H1 (cell line): ENCODE measurements at regions not wholly inside any gene's neighbourhood (a gene's known extent, or its start where the extent isn't known, plus 50 kb on each side); places are given as distances from the start of the nearest gene placed in this dataset.

Source experiments
- CTCF ChIA-PET: fragments of 300-600 bp; sonication (Branson Sonifier 250); formaldehyde crosslinking; loops from one replicate; lab custom pipeline; 2021; ENCODE audit not compliant: partially characterized antibody; lab: Charles Lee
- POLR2A ChIA-PET: fragments of 300-600 bp; sonication (Branson Sonifier 250); formaldehyde crosslinking; loops from one replicate; lab custom pipeline; 2021; ENCODE audit warnings: inconsistent platforms; ENCODE audit not compliant: partially characterized antibody; lab: Charles Lee
- DNase-seq, 2 experiments: peaks; one replicate each; pipeline versions ENCODE4 v3.0.0 to v3.0.0-alpha.2; 2010 to 2022; ENCODE audit warnings: low spot score in 2 of 2, low read depth in 1 of 2, mixed read lengths in 1 of 2
- FAIRE-seq: peaks from 2 replicates; lab custom pipeline; 2011; peaks lifted over from hg19 to GRCh38; lab: Jason Lieb, UNC
- H2AFZ ChIP-seq: 2 replicates; pipeline ENCODE4 v1.8.1; 2012; ENCODE audit warnings: low read length, inconsistent platforms
- H2AK5ac ChIP-seq: 2 replicates; pipeline ENCODE4 v1.6.1; 2013; ENCODE audit warnings: low read depth, low read length
- H2BK120ac ChIP-seq: replicated peaks from 2 replicates; pipeline ENCODE3; 2013; ENCODE audit warnings: low read depth, low read length, inconsistent platforms
- H2BK12ac ChIP-seq: 2 replicates; pipeline ENCODE4 v1.6.1; 2013; ENCODE audit warnings: low read depth, low read length
- H2BK15ac ChIP-seq: 2 replicates; pipeline ENCODE4 v1.6.1; 2013; ENCODE audit warnings: low read length
- H2BK20ac ChIP-seq: 2 replicates; pipeline ENCODE4 v1.6.1; 2013; ENCODE audit warnings: low read length
- H2BK5ac ChIP-seq: 2 replicates; pipeline ENCODE4 v1.6.1; 2013; ENCODE audit warnings: low read depth, low read length
- H3K14ac ChIP-seq: 2 replicates; pipeline ENCODE4 v1.6.1; 2013; ENCODE audit warnings: inconsistent platforms; ENCODE audit not compliant: insufficient read length
- H3K18ac ChIP-seq: 2 replicates; pipeline ENCODE4 v1.6.1; 2013; ENCODE audit warnings: low read length; ENCODE audit errors: extremely low read depth
- H3K23ac ChIP-seq: 2 replicates; pipeline ENCODE4 v1.6.1; 2013; ENCODE audit warnings: inconsistent platforms; ENCODE audit not compliant: insufficient read length
- H3K23me2 ChIP-seq: 2 replicates; pipeline ENCODE4 v1.6.1; 2013; ENCODE audit warnings: low read depth, low read length
- H3K27ac ChIP-seq: 2 replicates; pipeline ENCODE4 v1.6.1; 2011; ENCODE audit warnings: low read depth, low read length, inconsistent platforms
- H3K27me3 ChIP-seq, 4 experiments: replicated peaks in 1 of 4; 1 replicate in 1 of 4; 2 replicates in 3 of 4; pipeline versions ENCODE4 v1.6.1 to v1.8.1; 2011 to 2013; ENCODE audit warnings: low read length in 3 of 4, mild to moderate bottlenecking in 3 of 4, inconsistent platforms in 2 of 4, mixed read lengths in 2 of 4, moderate library complexity in 1 of 4; ENCODE audit not compliant: control insufficient read depth in 3 of 4, insufficient read depth in 3 of 4; ENCODE audit errors: extremely low read depth in 1 of 4
- H3K36me3 ChIP-seq, 4 experiments: 2 replicates each; pipeline versions ENCODE4 v1.6.1 to v1.8.1; 2011 to 2013; ENCODE audit warnings: mild to moderate bottlenecking in 4 of 4, low read length in 3 of 4, moderate library complexity in 2 of 4, control low read depth in 1 of 4, inconsistent platforms in 1 of 4; ENCODE audit not compliant: insufficient read depth in 4 of 4, control insufficient read depth in 2 of 4
- H3K4ac ChIP-seq: replicated peaks from 2 replicates; pipeline ENCODE3; 2013; ENCODE audit warnings: low read length, low read depth, mixed read lengths, inconsistent platforms; ENCODE audit not compliant: insufficient read length
- H3K4me1 ChIP-seq, 4 experiments: replicated peaks in 1 of 4; 1 replicate in 1 of 4; 2 replicates in 3 of 4; pipeline versions ENCODE4 v1.6.1 to v1.8.1; 2011 to 2013; ENCODE audit warnings: low read length in 3 of 4, inconsistent platforms in 2 of 4, mixed read lengths in 1 of 4; ENCODE audit not compliant: insufficient read depth in 4 of 4, control insufficient read depth in 3 of 4
- H3K4me2 ChIP-seq, 2 experiments: 2 replicates each; pipeline versions ENCODE4 v1.6.1 to v1.8.1; 2011 to 2013; ENCODE audit warnings: low read depth in 2 of 2, low read length in 2 of 2, control low read depth in 1 of 2, inconsistent platforms in 1 of 2, mild to moderate bottlenecking in 1 of 2; ENCODE audit not compliant: insufficient read depth in 1 of 2
- H3K4me3 ChIP-seq, 4 experiments: fragments of 200-600, 300-600 bp in 1 of 4; sonication (generic), shearing (Covaris generic), sonication (Bioruptor Twin) in 1 of 4; 2 replicates each; pipeline versions ENCODE4 v1.5.1 to v1.8.1; 2011 to 2016; ENCODE audit warnings: low read length in 4 of 4, low read depth in 3 of 4, control low read depth in 2 of 4, inconsistent platforms in 2 of 4, mild to moderate bottlenecking in 2 of 4, mixed read lengths in 1 of 4, moderate library complexity in 1 of 4; ENCODE audit not compliant: insufficient read depth in 2 of 4; ENCODE audit errors: extremely low read depth in 1 of 4
- H3K56ac ChIP-seq: replicated peaks from 2 replicates; pipeline ENCODE3; 2013; ENCODE audit warnings: low read depth, mild to moderate bottlenecking, mixed read lengths, low read length, inconsistent platforms; ENCODE audit not compliant: insufficient read length
- H3K79me1 ChIP-seq: 2 replicates; pipeline ENCODE4 v1.6.1; 2013; ENCODE audit warnings: low read depth, low read length, control low read depth
- H3K79me2 ChIP-seq, 2 experiments: 2 replicates each; pipeline versions ENCODE4 v1.6.1 to v1.8.1; 2012 to 2013; ENCODE audit warnings: low read length in 2 of 2, mild to moderate bottlenecking in 2 of 2, inconsistent platforms in 1 of 2; ENCODE audit not compliant: insufficient read depth in 2 of 2, control insufficient read depth in 1 of 2
- H3K9ac ChIP-seq, 4 experiments: replicated peaks in 1 of 4; 1 replicate in 1 of 4; 2 replicates in 3 of 4; pipeline versions ENCODE4 v1.6.1 to v1.8.1; 2011 to 2013; ENCODE audit warnings: low read depth in 3 of 4, low read length in 3 of 4, control low read depth in 2 of 4, mild to moderate bottlenecking in 2 of 4, moderate library complexity in 2 of 4, inconsistent platforms in 1 of 4; ENCODE audit errors: extremely low read depth in 1 of 4
- H3K9me3 ChIP-seq, 2 experiments: 2 replicates each; pipeline versions ENCODE4 v1.6.1 to v1.8.1; 2012 to 2013; ENCODE audit warnings: mild to moderate bottlenecking in 2 of 2, moderate library complexity in 2 of 2, control low read depth in 1 of 2, inconsistent platforms in 1 of 2, low read depth in 1 of 2, low read length in 1 of 2, mixed read lengths in 1 of 2; ENCODE audit not compliant: insufficient read depth in 2 of 2
- H4K20me1 ChIP-seq, 2 experiments: replicated peaks in 1 of 2; 2 replicates each; pipeline versions ENCODE3 to v1.8.1; 2011 to 2013; ENCODE audit warnings: inconsistent platforms in 2 of 2, low read length in 2 of 2, mild to moderate bottlenecking in 1 of 2; ENCODE audit not compliant: insufficient read depth in 2 of 2, control insufficient read depth in 1 of 2
- H4K5ac ChIP-seq: 2 replicates; pipeline ENCODE4 v1.6.1; 2013; ENCODE audit warnings: low read length, low read depth, mixed read lengths, inconsistent platforms; ENCODE audit not compliant: insufficient read length
- H4K8ac ChIP-seq: 2 replicates; pipeline ENCODE4 v1.8.0; 2013; ENCODE audit warnings: mild to moderate bottlenecking, moderate library complexity, low read length, inconsistent platforms; ENCODE audit not compliant: insufficient read depth; ENCODE audit errors: extremely low read depth
- H4K91ac ChIP-seq: replicated peaks from 2 replicates; pipeline ENCODE3; 2013; ENCODE audit warnings: low read length, mixed read lengths, inconsistent platforms; ENCODE audit not compliant: insufficient read length
- ASH2L ChIP-seq: fragments of 200-600, 300-600 bp; sonication (generic); IDR thresholded peaks from one replicate; pipeline ENCODE4 v1.7.1; 2017; ENCODE audit warnings: low read length
- CTBP2 ChIP-seq: IDR thresholded peaks from 2 replicates; pipeline ENCODE4 v1.7.0; 2011; ENCODE audit warnings: borderline replicate concordance, mild to moderate bottlenecking, moderate library complexity, mixed read lengths, low read length; ENCODE audit not compliant: insufficient read depth, insufficient read length
- RAD21 ChIP-seq, 2 experiments: IDR thresholded peaks in 1 of 2; conservative IDR thresholded peaks in 1 of 2; 2 replicates each; pipeline ENCODE4 v1.6.1; 2011; ENCODE audit warnings: low read depth in 2 of 2, low read length in 2 of 2, improper control_type of control experiment in 1 of 2, inconsistent platforms in 1 of 2, mild to moderate bottlenecking in 1 of 2, moderate library complexity in 1 of 2
- SUZ12 ChIP-seq: fragments of 200-600 bp; sonication (generic); IDR thresholded peaks from 2 replicates; pipeline ENCODE4 v1.6.1; 2012; ENCODE audit warnings: mild to moderate bottlenecking, inconsistent platforms, low read length, moderate library complexity, mixed read lengths
- WGBS, 2 experiments: shearing (Covaris generic) in 1 of 2; methylation state at CpG; one replicate each; pipeline versions ENCODE4 v1.1.6 to v1.1.7; 2013 to 2015; ENCODE audit warnings: low lambda C conversion rate in 2 of 2, mixed read lengths in 2 of 2, inconsistent platforms in 1 of 2, low coverage in 1 of 2, missing lambda C conversion rate in 1 of 2; ENCODE audit not compliant: insufficient replicate concordance in 2 of 2, insufficient coverage in 1 of 2, insufficient read length in 1 of 2; ENCODE audit errors: extremely low coverage in 1 of 2, missing lambda C conversion rate in 1 of 2; 5-methylcytosine and 5-hydroxymethylcytosine counted together

- H3K4me3 ChIP-seq, result no peak overlapping the region
- H2AFZ ChIP-seq, result no peak overlapping the region
- H2BK12ac ChIP-seq, result no peak overlapping the region
- H3K23ac ChIP-seq, result no peak overlapping the region
- no peaks in the 10 kb centered on the region for H3K36me3 ChIP-seq
- ChIA-PET POLR2A (no interaction called here), CTCF (interaction anchor here (1.0 kb wide), 1 partner anchor 9 kb away, joined by 3 read pairs; no protein-coding TSS in a partner anchor)
- H3K4me2 ChIP-seq, result no peak overlapping the region
- H4K91ac ChIP-seq, result no peak overlapping the region
- no peak overlapping the region for H4K5ac ChIP-seq
- FAIRE-seq, result no peak
- no peak overlapping the region for H2BK5ac ChIP-seq
- no peak overlapping the region for H2BK15ac ChIP-seq
- H3K9ac ChIP-seq, result no peak overlapping the region
- H3K79me1 ChIP-seq, result no peaks in the 10 kb centered on the region
- no peak overlapping the region for H3K27ac ChIP-seq
- H2AK5ac ChIP-seq, result no peak overlapping the region
- H2BK20ac ChIP-seq, result no peak overlapping the region
- no peak overlapping the region for H3K56ac ChIP-seq
- no peaks in the 10 kb centered on the region for H3K23me2 ChIP-seq
- no peak overlapping the region for H3K18ac ChIP-seq
- no peak overlapping the region for H3K14ac ChIP-seq
- H3K27me3 ChIP-seq, result no peaks in the 10 kb centered on the region
- no peak overlapping the region for H2BK120ac ChIP-seq
- no peaks in the 10 kb centered on the region for H3K4me1 ChIP-seq
- TF ChIP-seq ASH2L (no peak), RAD21 (IDR thresholded peaks at IDR 0.05 in 1 of 2, conservative IDR thresholded peaks at IDR 0.05 in 1 of 2; ENCODE audit: low read depth in 2 of 2, low read length in 2 of 2) (no peak), CTBP2 (no peak), SUZ12 (no peak)
- no peak overlapping the region for H3K4ac ChIP-seq
- H4K8ac ChIP-seq, result no peak overlapping the region
- 88% methylated on average over 2 of the region's 2 CpGs; no CpG with 5 or more reads in 1 of the 2 experiments for WGBS, 2 experiments
- H4K20me1 ChIP-seq, result no peaks in the 10 kb centered on the region
- no peak for DNase-seq
- H3K9me3 ChIP-seq, result peaks cover 12 to 13% of the 10 kb centered on the region in 2 experiments
- H3K79me2 ChIP-seq, result no peaks in the 10 kb centered on the region
Observed at GRCh38 chr12:30023186-30023585, 239.4 kb upstream of the TMTC1 start.
